ENCODE measurements at regions not wholly inside any gene's neighbourhood (a gene's known extent, or its start where the extent isn't known, plus 50 kb on each side); places are given as distances from the start of the nearest gene placed in this dataset.

GRCh38 chr7:130869918-130870317 is 135.9 kb upstream of the KLF14 start:
- no peak for DNase-seq (ENCODE audit: low read depth)
- TF ChIP-seq, protein P1, sequence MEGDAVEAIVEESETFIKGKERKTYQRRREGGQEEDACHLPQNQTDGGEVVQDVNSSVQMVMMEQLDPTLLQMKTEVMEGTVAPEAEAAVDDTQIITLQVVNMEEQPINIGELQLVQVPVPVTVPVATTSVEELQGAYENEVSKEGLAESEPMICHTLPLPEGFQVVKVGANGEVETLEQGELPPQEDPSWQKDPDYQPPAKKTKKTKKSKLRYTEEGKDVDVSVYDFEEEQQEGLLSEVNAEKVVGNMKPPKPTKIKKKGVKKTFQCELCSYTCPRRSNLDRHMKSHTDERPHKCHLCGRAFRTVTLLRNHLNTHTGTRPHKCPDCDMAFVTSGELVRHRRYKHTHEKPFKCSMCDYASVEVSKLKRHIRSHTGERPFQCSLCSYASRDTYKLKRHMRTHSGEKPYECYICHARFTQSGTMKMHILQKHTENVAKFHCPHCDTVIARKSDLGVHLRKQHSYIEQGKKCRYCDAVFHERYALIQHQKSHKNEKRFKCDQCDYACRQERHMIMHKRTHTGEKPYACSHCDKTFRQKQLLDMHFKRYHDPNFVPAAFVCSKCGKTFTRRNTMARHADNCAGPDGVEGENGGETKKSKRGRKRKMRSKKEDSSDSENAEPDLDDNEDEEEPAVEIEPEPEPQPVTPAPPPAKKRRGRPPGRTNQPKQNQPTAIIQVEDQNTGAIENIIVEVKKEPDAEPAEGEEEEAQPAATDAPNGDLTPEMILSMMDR (conservative IDR thresholded peaks at IDR 0.05; ENCODE audit: low read depth, low read length): no peak

GRCh38 chr7:130872341-130872740 is 138.3 kb upstream of the KLF14 start:
- TF ChIP-seq, protein P1 (conservative IDR thresholded peaks at IDR 0.05; ENCODE audit: low read depth, low read length): no peak
- no peak for DNase-seq (ENCODE audit: low read depth)
- no peak overlapping the region for H3K4me3 ChIP-seq (ENCODE audit: low read depth, low read length)

More at GRCh38 chr7:130869918-130870317, 135.9 kb upstream of the KLF14 start:
- no peak overlapping the region for H3K4me3 ChIP-seq (ENCODE audit: low read depth, low read length)

DNA sequence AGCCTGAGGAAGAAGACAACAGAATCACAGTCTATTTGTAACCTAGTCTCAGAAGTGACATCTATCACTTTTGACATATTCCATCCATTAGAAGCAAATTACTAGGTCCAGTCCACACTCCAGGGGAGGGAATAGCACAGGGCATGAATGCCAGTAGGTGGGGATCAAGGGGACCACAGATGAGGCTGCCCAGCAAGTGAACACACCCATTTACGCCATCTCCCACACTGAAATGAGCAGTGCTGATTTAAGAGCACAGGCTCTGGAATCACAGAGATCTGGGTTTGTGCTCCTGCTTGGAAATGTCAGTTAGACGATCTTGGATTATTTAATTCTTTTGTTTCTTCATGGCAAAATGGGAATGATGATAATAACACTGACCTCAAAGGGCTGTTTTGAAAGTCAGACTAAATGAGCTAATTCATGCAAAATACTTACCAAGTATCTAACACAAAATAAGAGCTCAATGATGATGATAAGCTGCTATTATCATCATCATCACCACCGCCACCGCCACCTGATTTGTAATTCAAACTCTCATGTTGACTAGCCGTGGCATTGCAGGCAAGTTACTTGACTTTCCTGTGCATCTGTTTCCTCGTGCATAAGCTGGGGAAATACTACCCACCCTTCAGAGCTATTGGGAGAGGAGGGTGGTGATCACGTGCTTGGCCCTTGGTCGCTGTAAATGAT is 138.9 kb upstream of the KLF14 start:
- TF ChIP-seq, protein P1 (conservative IDR thresholded peaks at IDR 0.05; ENCODE audit: low read depth, low read length): no peak
- no peak overlapping the region for H3K4me3 ChIP-seq (ENCODE audit: low read depth, low read length)
- no peak for DNase-seq (ENCODE audit: low read depth)

DNA sequence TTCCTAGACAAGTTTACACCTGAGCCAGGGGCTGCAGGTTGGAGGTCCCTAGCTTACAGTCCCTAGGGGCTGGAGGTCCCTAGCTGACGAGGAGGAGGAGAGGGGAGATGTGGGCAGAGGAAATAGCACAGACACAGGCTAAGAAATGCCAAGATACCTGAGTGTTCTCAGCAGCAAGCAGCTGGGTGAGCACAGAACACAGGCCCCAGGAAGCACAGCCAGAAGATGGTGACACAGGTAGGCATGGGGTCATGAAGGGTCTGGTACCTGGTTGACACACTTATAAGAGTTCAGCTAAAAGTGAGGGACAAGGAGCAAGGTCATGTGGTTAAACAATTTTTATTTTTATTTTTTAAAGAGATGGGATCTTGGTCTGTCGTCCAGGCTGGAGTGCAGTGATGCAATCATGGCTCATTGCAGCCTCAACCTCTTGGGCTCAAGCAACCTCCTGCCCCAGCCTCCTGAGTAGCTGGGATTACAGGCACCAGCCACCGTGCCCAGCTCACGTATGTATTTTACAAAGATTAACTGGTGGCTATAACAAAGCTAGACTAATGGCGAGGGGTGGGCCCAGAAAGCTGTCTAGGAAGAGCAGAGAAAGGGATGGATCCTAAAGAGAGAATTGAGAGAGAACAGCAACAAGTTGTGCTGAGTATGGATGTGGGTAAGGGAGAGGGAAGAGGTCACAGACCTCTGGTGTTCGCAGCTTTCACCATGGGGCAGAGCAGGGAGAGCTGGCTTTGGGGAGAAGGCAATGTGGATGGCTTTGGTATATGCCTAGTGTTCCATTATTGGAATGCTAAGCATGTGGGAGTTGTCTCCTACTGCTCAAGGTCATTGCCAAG is 140.3 kb upstream of the KLF14 start:
- DNase-seq (ENCODE audit: low read depth): no peak
- H3K4me3 ChIP-seq (ENCODE audit: low read depth, low read length): no peak overlapping the region
- TF ChIP-seq, protein P1 (conservative IDR thresholded peaks at IDR 0.05; ENCODE audit: low read depth, low read length): no peak

- no peak for DNase-seq (ENCODE audit: low read depth)
- H3K4me3 ChIP-seq (ENCODE audit: low read depth, low read length): no peak overlapping the region
- TF ChIP-seq, protein P1 (conservative IDR thresholded peaks at IDR 0.05; ENCODE audit: low read depth, low read length): peak; percentile 84
Measured at GRCh38 chr7:130875265-130875741, 141.3 kb upstream of the KLF14 start.

GRCh38 chr7:130875901-130876300 is 141.9 kb upstream of the KLF14 start:
- TF ChIP-seq, protein P1 (conservative IDR thresholded peaks at IDR 0.05; ENCODE audit: low read depth, low read length): no peak
- DNase-seq (ENCODE audit: low read depth): no peak
- no peak overlapping the region for H3K4me3 ChIP-seq (ENCODE audit: low read depth, low read length)

Measured in epithelial cell of proximal tubule (primary cell).